ENCODE measurements at regions not wholly inside any gene's neighbourhood (a gene's known extent, or its start where the extent isn't known, plus 50 kb on each side); places are given as distances from the start of the nearest gene placed in this dataset.
"Not testable (repeated sequence)": the region's sequence is repeated elsewhere in the genome, so short reads cannot be mapped to it uniquely, and the experiment has no call there.

GRCh38 chr11:49817705-49818430 lies 134.3 kb upstream of the OR4C13 start:
- TF ChIP-seq CTCF (conservative IDR thresholded peaks at IDR 0.05); EZH2 (IDR thresholded peaks at IDR 0.05; ENCODE audit: low read depth): not testable (repeated sequence)

All from PC-9 (cell line).